Brain pericyte (primary cell): ENCODE measurements at regions not wholly inside any gene's neighbourhood (a gene's known extent, or its start where the extent isn't known, plus 50 kb on each side); places are given as distances from the start of the nearest gene placed in this dataset.

Experiments
- DNase-seq: peaks from one replicate; pipeline ENCODE4 v3.0.0-alpha.2; 2012; ENCODE audit warnings: low read depth, low spot score

DNA sequence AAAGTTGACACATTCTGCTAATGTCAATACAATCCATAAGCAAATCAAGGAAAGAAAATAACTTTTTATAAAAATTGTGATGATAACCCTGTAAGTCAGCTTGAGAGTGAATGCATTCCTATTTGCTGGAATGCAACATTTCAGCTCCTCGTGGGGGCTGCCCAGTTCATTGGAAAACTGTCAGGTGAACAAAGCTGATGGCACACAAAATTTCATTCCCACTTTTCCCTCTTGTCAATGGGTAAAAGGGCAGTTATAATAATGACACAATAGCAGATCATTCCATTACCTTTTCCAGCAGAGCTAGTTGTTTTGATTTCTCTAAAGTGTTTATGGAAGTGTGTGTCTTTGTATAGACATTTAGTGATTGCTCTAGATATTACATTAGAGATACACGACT is 1124.6 kb upstream of the MAP3K7 start:
- DNase-seq: no peak

DNA sequence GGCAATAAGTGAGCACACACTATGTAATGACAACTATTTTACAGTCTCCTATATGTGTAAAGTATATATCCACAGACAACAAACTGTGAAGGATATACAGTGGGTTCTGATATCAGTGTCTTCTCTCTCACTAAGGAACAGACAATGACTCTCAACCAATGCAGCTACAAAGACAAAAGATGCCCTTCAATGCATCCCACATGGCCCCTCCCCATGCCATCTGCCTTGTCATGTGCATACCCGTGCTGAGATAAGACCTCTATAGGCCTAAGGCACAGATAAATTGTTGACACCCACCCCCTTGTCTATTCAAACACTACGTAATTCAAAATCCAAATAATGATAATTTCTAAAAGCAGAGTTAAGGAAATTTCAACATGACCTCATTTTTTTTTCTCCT is 1123.5 kb upstream of the MAP3K7 start:
- DNase-seq: no peak

DNA sequence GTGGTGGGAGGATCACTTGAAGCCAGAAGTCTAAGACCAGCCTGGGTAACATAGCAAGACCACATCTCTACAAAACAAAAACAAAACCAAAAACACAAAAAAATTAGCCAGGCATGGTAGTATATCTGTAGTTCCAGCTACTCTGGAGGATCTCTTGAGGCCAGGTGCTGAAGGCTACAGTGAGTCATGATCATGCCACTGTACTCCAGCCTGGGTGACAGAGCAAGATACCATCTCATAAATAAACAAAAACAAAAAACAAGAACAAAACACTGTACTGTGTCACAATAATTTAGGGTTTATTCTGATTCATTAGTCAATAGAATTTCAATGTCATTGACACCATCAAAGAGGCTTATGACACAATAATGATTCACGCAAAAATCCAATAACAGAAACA is 1121.7 kb upstream of the MAP3K7 start:
- no peak for DNase-seq

GRCh38 chr6:91705646-91706045 is 1118.8 kb upstream of the MAP3K7 start:
- DNase-seq: no peak

DNA sequence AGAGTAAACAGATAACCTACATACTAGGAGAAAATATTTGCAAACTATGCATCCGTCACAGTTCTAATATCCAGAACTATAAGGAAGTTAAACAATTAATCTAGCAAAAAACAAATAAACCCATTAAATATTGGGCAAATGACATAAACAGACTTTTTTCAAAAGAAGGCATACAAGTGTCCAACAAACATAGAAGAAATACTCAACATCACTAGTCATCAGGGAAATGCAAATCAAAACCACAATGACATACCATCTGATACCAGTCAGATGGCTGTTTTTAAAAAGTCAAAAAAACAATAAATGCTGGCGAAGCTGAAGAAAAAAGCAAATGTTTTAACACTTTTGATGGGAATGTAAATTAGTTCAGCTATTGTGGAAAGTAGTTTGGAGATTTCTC is 1117.7 kb upstream of the MAP3K7 start:
- DNase-seq: no peak

DNA sequence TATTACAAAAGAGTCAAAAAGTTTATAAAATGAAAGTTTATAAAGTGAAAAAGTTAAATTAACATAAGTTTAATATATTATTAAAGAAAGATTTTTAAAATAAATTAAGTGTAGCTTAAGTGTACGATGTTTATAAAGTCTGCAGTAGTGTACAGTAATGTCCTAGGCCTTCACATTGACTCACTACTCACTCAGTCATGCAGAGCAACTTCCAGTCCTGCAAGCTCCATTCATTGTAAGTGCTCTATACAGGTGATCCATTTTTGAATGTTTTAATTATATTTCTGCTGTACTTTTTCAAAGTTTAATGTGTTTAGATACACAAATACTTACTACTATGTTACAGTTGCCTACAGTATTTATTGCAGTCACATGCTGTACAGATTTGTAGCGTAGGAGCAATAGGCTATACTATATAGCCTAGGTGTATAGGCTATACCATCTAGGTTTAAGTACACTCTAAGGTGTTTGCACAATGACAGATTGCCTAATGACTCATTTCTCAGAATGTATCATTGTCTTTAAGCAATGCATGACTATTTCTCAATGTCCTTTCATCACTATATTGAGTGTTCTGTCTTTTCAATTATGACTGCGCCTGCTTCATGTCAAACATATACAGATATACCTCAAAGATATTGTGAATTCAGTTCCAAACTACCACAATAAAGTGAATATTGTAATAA is 1110.3 kb upstream of the MAP3K7 start:
- DNase-seq: no peak

- DNase-seq: no peak
Measured at GRCh38 chr6:91695221-91695620, 1108.3 kb upstream of the MAP3K7 start.

GRCh38 chr6:91694016-91694654 is 1107.3 kb upstream of the MAP3K7 start:
- no peak for DNase-seq

GRCh38 chr6:91691449-91691848 is 1104.6 kb upstream of the MAP3K7 start:
- DNase-seq: no peak

GRCh38 chr6:91683240-91683639 is 1096.4 kb upstream of the MAP3K7 start:
- no peak for DNase-seq

DNA sequence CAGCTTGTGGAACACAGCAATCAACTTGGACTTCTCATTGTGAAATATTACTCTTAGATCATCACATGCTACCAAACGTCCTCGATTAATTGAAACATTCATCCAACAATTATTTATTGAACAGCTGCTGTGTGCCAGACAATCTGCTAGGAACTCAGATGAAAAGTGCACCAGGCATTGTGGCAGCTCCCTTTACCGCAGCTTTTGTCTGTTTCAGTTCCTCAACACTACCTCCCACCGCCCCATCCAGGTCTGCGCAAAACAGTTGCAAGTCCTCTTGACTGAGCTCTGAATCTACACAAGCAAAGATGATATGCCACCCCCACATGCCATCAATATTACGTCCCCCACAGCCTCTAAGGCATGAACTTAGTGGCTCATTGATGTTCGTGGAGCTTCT is 1094.4 kb upstream of the MAP3K7 start:
- DNase-seq: no peak

DNA sequence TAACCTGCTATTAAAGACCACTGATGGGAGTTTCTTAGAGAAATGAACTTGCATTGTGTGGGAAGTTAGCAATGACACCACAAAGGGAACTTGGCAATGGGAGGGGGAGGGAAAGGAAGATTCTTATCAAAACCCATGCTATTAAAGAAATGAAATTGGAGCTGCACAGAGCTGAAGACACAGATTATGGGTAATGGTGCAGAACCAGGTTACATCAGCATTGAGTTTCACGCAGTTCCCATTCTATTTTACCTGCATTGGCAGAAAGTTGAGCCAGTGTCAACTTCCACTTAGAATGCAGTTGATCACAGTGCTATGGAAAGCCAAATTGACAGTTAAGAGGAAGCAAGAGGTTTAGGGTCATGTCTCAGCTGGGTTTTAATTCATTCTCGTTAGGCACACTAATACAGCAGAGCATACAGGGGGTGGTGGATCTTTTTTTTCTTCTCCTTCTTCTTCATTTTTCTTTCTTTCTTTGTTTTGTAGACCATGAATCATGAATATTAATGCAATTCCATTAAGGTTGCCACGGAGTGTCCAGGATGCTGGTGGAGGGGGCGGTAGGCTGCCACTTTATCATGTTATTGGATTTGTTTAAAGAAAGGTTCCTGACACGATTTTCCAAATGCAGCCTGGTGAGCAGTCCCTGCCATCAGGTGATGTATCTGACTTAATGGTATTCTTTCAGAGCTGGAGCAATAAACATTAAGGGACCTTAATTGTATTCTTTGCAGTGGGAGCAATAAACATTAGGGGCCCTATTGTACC is 1092.0 kb upstream of the MAP3K7 start:
- DNase-seq: no peak

DNA sequence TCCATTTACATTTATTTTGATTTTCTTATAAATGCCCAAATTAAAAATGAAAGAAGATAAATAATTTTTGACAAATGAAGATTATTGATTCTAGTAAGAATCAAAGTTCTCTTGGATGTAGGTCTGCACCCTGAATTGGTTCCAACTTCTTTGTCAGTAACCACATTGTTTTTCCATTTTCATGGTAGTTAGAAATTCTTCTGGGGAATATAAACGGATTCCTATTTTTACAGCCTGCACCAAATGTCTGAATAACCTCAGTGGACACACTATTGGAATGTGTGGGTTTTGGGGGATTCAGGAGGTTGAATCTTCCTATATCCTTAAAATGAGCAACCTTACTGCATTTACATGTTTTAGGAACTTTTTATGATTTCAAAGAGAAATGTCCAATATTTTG is 1085.3 kb upstream of the MAP3K7 start:
- no peak for DNase-seq

GRCh38 chr6:91669871-91670268 is 1083.0 kb upstream of the MAP3K7 start:
- no peak for DNase-seq

GRCh38 chr6:91669154-91669870 is 1082.4 kb upstream of the MAP3K7 start:
- no peak for DNase-seq

GRCh38 chr6:91667596-91667995 is 1080.7 kb upstream of the MAP3K7 start:
- DNase-seq: no peak

DNA sequence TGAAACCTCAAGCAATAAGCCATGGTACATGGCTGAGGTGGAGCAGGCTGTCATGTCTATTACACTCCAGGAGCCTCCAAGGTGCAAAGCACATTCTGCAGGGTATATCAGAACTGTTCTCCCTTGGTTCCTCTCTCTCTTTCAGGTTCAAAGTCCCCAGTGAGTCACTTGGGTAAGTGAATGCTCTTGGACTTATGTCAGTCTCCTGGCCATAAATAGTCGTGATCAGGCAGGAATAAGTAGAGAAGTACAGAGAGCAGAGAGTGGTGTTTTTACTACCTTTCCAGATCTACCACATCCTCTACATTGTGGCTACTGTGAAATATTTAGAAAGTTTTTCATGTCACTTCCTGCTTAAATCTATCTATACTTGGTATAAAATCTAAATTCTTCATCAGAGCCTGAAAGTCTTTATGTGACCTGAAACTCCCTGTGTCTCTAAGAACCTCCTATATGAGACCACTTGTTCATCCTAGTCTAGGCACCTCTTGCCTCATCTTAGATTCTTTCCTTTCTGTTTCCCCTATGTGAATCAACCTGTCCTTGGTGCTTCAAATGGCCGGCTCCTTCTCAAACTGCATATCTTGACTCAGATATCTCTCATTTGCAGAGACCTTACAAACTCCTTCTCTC is 1077.6 kb upstream of the MAP3K7 start:
- no peak for DNase-seq

DNA sequence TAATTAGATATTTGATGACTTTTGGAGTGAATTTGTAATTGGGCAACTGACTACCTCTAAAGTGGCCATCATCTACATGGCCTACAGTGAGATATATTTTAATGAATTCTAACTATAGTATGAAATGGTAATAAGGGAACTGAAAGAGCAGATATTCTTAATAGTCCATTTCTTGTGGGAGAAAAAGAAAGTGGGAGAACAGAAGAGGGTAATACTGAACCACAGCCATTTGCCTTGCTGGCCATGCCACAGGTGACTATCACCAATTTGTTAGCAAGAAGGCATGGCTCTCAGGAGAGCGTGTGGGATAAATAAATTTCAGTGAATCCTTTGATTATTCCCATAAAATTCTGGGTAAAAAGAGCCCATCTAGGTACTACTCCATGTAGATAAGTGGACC is 1074.0 kb upstream of the MAP3K7 start:
- DNase-seq: no peak

GRCh38 chr6:91659891-91660290 is 1073.0 kb upstream of the MAP3K7 start:
- no peak for DNase-seq

- no peak for DNase-seq
Measured at GRCh38 chr6:91654793-91655192, 1067.9 kb upstream of the MAP3K7 start.

DNA sequence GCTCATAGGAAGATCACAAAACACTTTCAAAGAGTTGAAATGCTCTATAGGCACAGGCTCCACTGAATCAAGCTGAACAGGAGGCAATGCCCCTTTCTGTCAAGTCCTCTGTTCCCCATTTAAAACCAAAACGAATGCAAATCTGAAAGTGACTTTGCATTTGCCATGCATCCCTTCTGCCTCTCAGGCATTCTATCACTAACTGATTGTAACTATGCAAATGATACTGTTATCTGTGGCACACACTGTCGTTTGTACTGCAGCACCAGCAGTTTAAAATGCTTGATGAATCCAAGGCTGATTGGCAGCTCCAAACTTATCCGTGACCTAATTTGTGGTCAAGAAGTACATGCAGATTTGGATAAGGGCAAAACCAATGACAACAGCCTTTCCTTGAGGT is 1067.5 kb upstream of the MAP3K7 start:
- no peak for DNase-seq

- DNase-seq: no peak
Measured at GRCh38 chr6:91653895-91654294, 1067.0 kb upstream of the MAP3K7 start.
